ENCODE measurements at regions not wholly inside any gene's neighbourhood (a gene's known extent, or its start where the extent isn't known, plus 50 kb on each side); places are given as distances from the start of the nearest gene placed in this dataset.
A peak's percentile ranks its signal among the peaks of the same experiment; 100 is the strongest.

- intact Hi-C loops (cut with DNase I), result no loop called here
- DNase-seq, result peak in 1 of 10 donors; percentile 63
Observed at GRCh38 chr10:131722525-131723264, 178.1 kb upstream of the PPP2R2D start.

DNA sequence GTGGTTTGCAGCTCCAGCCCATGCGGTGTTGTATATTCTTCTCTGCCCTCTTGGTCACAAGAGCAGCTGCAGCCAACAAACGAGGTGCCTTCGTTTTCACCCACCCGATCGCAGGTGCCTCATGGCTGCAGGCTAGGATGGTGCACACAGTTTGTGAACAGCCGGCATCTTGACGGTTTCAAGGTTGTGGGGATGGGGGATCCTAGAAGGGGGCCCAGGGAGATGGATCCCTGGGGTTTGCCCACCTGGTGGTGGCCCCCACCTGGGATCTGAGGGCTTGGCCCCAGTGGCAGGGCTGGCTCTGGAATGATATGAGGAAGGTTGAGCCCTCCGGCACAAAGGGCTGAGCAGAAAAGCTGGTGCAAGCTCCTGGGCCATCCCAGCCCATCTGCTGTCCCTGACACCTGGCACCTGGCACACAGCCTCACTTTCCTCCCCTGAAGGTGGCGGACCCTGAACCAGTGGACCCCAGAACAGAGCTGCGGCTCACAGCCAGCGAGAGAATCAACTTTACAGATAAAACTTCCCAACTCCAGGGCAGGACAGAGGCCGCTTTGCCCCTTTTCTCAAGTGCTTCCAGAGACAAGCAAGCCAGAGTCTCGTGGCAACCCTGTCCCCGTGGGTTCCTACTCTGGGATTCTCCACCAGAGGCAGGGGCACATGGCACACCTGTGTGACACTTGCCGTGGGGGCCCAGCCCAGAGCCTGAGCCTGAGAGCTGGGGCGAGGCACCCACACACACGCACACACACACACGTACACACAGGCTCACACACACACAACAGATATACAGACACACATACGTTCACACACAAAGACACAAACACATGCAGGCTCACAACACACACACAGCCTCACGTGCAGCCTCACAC, 177.3 kb upstream of the PPP2R2D start:
- peak in 2 of 10 donors; percentile 54 to 72 for DNase-seq
- intact Hi-C loops (cut with DNase I), result no loop called here

DNA sequence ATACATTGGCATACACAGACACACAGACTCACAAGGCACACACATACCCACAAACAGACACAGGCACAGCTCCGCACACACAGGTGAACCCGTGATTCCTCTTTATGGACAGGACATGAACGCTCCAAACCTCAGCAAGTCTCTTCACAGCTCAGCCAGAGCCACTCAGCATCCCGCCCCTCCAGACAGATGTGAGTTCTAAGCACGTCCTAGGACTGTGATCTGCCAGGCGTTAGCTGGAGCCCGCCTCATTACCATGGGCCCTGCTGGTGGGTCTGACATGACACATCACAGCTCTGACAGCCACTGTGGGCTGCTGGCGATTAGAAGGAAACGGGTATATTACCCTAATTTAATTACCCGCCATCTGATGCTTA, 176.7 kb upstream of the PPP2R2D start:
- intact Hi-C loops (cut with DNase I), result no loop called here
- DNase-seq, result peak in 1 of 10 donors; percentile 73

DNA sequence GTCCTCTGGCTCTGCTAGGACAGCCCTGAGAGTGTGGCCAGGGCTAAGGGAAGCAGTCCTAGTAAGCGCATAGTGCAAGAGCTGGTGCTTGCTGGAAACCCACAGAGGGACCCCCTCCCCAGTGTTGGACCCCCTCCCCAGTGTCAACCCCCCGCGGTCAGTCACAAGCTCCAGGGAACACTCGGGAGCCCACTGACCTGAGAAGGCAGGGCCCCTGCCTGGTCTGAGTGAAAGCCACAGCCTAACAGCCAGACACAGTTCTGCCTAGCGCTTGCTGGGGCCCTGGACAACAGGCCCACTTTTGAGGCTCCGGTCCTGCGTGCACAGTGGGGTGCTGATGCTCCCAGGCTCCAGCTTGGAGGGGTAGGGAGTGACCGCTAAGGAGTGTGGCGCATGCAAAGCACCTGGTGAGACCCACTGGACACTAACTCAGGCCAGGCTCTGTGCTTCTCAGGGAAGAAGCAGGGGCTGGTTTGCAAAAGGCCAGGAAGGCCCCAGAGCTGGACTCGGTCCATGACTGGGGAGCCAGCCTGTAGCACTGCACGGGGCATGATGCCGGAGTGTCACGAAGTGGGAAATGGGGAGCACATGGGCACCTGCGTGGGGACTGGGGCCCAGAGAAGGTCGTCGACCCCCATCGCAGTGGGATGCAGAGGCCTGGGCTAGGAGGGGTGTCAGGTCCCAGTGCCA, 175.8 kb upstream of the PPP2R2D start:
- intact Hi-C loops (cut with DNase I), result no loop called here
- peak in 1 of 10 donors; percentile 59 for DNase-seq

DNA sequence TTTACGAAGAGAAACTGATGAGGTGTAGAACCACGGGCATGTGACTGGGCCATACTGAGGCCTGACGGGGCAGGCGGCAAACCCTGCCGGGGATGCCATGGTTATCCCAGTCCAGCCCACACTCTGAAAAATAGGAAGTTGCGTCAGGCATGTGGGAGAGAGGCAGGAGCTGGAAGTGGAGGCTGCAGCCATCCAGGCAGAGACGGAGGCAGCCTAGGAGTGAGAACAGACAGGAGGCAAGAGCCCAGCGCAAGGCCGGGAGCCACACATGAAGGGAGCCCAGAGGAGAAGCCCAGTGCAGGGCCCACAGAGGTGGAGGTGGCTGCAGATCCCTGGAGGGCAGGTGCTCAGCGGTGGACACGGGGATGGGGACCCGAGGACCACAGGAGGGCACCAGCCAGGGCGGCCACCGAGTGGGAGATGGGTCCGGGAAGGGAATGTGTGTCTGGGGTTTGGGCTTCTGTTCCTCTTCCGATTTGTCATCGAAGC, 175.2 kb upstream of the PPP2R2D start:
- peak in 1 of 10 donors; percentile 70 for DNase-seq
- intact Hi-C loops (cut with DNase I), result no loop called here

DNA sequence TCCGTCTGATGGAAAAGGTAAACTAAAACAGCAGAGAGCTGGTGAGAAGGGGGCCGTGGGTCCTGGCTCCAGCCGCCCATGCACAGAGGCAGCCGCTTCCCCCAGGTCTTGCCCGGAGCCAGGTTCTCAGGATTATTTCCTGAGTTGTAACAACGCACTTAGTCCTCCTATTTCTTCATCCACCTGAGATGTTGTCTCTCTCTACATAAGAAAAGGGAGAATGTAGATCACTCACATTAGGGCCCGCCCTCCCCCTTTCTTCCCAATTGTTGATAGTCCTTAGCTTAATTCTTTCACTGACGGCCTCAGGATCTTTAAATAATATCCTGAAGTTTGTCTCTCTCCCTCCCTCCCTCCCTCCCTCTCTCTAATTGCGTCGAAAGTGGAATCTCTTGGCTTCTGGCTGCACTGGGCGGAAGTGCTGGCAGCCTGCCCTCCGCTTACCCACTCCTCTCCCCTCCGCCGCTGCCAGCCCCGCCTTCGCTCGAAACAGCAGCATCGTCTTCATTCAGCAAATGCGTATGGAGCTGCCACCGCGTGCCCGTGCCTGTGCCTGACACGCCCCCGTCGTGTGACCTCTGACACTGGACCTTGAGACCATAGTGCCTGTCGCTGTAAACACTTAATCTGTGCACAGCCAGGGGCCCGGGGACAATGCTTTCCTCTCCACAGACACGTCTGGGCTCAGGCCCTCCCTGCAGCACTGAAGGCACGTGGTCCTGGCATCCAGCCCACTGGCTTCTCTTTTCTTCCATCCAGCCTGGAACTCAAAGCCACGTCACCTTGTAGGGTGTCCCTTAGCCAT, 174.5 kb upstream of the PPP2R2D start:
- intact Hi-C loops (cut with DNase I), result no loop called here
- peak in 6 of 10 donors; percentile 34 to 85 (median 46) for DNase-seq

- DNase-seq, result peak in 1 of 10 donors; percentile 73
Observed at GRCh38 chr10:131726967-131727366, 173.8 kb upstream of the PPP2R2D start.

DNA sequence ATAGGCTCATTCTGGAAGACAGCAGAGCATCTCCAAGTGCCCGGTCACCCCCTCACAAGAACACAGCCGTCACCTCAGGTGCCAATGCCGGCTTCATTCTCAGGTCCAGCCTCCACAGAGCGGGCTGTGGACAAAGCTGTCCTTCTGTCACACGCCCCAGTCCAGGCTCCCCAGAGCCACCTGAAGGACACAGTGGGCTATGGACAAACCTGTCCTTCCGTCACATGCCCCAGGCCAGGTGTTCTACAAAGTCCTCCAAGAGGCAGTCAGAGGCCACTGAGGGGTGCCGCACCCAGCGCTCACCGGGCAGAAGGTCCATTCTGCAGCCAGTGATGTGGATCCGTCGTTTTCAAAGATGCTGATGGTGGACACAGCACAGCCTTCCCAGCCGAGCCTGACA, 173.2 kb upstream of the PPP2R2D start:
- DNase-seq, result peak in 1 of 10 donors; percentile 64
- intact Hi-C loops (cut with DNase I), result no loop called here

More at GRCh38 chr10:131726967-131727366, 173.8 kb upstream of the PPP2R2D start:
- intact Hi-C loops (cut with DNase I), result no loop called here

DNA sequence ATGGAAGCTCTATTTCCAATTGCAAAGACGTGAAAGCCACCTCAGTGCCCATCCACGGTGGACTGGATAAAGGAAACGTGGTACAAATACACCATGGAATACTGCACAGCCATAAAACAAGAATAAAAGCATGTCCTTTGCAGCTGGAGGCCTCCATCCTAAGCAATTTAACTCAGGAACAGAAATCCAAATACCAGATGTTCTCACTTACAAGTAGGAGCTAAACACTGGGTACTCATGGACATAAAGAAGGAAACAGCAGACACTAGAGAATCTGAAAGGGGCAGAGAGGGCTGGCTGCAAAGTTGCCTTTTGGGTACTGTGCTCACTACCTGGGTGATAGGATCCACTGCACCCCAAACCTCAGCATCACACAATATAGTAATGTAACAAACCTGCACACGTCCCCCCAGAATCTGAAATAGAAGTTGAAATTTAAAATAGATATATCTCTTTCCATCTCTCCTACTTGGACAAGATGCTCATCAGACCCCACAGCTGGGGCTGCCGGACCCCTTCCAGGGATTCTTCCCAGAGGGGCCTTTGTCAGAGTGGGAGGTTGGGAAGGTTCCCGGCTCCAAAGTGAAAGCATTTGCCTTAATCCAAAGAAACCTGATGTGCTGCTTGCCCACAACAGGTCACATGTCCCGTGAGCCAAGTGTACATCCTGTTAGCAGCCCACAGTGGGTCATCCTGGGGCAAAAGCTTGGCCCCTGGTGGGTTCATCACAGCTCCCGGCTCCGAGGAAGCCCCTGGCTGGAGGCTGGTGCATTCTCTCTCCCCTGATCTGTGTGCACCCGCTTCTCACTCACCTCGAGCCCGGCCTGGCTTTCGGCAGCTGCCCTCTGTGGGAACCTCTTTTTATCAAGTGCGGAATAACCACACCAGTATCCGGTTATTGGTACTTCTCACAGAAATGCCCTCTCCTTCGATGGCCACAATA, 172.3 kb upstream of the PPP2R2D start:
- peak in 2 of 10 donors; percentile 37 to 55 for DNase-seq
- intact Hi-C loops (cut with DNase I), result no loop called here

GRCh38 chr10:131729361-131729760, 171.4 kb upstream of the PPP2R2D start:
- DNase-seq, result peak in 2 of 10 donors; percentile 31 to 74
- intact Hi-C loops (cut with DNase I), result no loop called here

DNA sequence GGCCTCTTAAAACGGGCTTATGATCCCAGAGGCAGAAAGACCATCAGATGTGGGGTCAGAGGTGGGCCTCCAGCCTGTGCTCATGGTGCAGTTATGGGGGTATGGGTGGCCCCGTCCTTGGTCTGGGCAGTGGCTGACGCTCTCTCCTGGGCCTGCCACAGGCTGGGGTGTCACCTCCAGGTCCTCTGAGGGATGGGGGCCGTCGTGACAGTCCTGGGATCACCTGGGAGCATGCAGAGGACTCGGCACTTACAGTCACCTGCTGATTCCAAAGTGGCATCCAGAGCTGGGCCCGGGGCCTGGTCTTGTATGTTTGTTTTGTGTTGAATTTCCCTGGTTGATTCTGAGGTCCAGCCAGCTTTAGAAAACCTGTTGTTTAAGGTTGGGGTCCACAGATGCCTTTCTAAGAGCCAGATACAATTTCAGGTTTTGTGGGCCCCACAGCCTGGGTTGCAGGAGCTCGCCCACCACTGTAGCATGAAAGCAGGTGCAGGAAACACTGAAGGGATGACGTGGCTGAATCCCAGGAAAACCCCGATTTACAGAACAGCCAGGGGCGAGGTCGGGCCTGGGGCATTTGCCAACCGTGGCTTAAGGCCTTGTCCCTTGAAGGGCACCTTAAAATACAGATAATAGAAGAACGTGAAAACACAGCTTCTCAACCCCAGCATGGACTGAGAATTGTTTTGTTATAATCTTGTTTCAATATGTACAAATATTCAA, 170.7 kb upstream of the PPP2R2D start:
- DNase-seq, result peak in 2 of 10 donors; percentile 61 to 75
- intact Hi-C loops (cut with DNase I), result no loop called here

- intact Hi-C loops (cut with DNase I), result no loop called here
- DNase-seq, result peak in 2 of 10 donors; percentile 54 to 72
Observed at GRCh38 chr10:131730771-131731497, 169.9 kb upstream of the PPP2R2D start.

GRCh38 chr10:131731780-131732630, 168.8 kb upstream of the PPP2R2D start:
- DNase-seq, result peak in 1 of 10 donors; percentile 47
- intact Hi-C loops (cut with DNase I), result no loop called here

GRCh38 chr10:131732631-131733127, 168.1 kb upstream of the PPP2R2D start:
- no peak for DNase-seq
- intact Hi-C loops (cut with DNase I), result no loop called here

GRCh38 chr10:131733596-131733995, 167.2 kb upstream of the PPP2R2D start:
- intact Hi-C loops (cut with DNase I), result no loop called here
- DNase-seq, result peak in 2 of 10 donors; percentile 48 to 59

DNA sequence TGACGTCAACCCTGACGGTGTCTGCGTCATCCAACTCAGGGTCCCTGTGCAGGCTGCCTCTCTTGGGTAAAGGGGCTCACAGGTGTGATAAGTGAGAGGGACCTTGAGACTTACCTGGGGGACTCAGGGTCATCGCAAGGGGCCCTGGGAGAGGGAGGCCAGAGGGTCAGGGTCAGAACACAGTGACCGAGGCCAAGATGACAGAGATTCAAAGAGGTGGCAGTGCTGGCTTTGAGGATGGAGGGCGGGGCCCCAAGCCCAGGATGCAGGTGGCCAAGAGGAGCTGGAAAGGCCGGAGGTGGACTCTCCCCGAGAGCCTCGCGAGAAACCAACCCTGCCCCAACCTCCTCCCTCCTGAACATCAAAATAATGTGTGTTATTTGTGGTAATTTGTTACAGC, 165.2 kb upstream of the PPP2R2D start:
- intact Hi-C loops (cut with DNase I), result no loop called here
- DNase-seq, result peak in 2 of 10 donors; percentile 66 to 71

All from posterior cingulate gyrus (tissue), 11 donors.